SK-N-SH (cell line): ENCODE measurements at regions not wholly inside any gene's neighbourhood (a gene's known extent, or its start where the extent isn't known, plus 50 kb on each side); places are given as distances from the start of the nearest gene placed in this dataset.

Experiments used
- CTCF ChIA-PET: fragments of 300-600, 350-600 bp; formaldehyde crosslinking; extraction: SDS; loops from one replicate; lab custom pipeline; 2021; lab: Yijun Ruan, JAX
- POLR2A ChIA-PET: fragments of 350-600 bp; sonication (Branson Sonifier 250); formaldehyde crosslinking; extraction: SDS; loops from one replicate; lab custom pipeline; 2020; ENCODE audit warnings: antibody characterized with exemption, inconsistent platforms; lab: Yijun Ruan, JAX
- DNase-seq: peaks from one replicate; pipeline ENCODE4 v3.0.0; 2012
- H2AFZ ChIP-seq: fragments of 200-600 bp; sonication (generic); 2 replicates; pipeline ENCODE4 v1.8.1; 2016; ENCODE audit warnings: antibody characterized with exemption, mild to moderate bottlenecking, low read depth
- H3F3A ChIP-seq: fragments of 200-600 bp; sonication (generic); replicated peaks from 2 replicates; pipeline ENCODE3; 2016; ENCODE audit warnings: antibody characterized with exemption, mild to moderate bottlenecking; ENCODE audit not compliant: insufficient read depth
- H3K27ac ChIP-seq, 2 experiments: fragments of 200-500 bp in 1 of 2; fragments of 200-600 bp in 1 of 2; sonication (Bioruptor generic) in 1 of 2; sonication (generic), shearing (Covaris generic) in 1 of 2; 2 replicates each; pipeline versions ENCODE4 v1.5.1 to v1.6.1; 2014 to 2016; ENCODE audit warnings: low read depth in 2 of 2, inconsistent platforms in 1 of 2, low read length in 1 of 2, mild to moderate bottlenecking in 1 of 2, mixed read lengths in 1 of 2
- H3K27me3 ChIP-seq: fragments of 200-600 bp; sonication (generic), shearing (Covaris generic); 2 replicates; pipeline ENCODE4 v1.6.1; 2016; ENCODE audit warnings: mixed run types; ENCODE audit not compliant: insufficient read depth
- H3K36me3 ChIP-seq, 2 experiments: fragments of 200-500 bp in 1 of 2; fragments of 200-600 bp in 1 of 2; sonication (Bioruptor generic) in 1 of 2; sonication (generic) in 1 of 2; replicated peaks in 1 of 2; 2 replicates each; pipeline versions ENCODE3 to v1.5.1; 2014 to 2016; ENCODE audit warnings: low read length in 1 of 2, mild to moderate bottlenecking in 1 of 2; ENCODE audit not compliant: insufficient read depth in 2 of 2, control insufficient read depth in 1 of 2
- H3K4me1 ChIP-seq, 2 experiments: fragments of 200-500 bp in 1 of 2; fragments of 200-600 bp in 1 of 2; sonication (Bioruptor generic) in 1 of 2; sonication (generic), shearing (Covaris generic) in 1 of 2; 2 replicates each; pipeline versions ENCODE4 v1.5.1 to v1.6.1; 2014 to 2016; ENCODE audit warnings: low read depth in 1 of 2, low read length in 1 of 2, mixed run types in 1 of 2; ENCODE audit not compliant: insufficient read depth in 2 of 2, control insufficient read depth in 1 of 2
- H3K4me2 ChIP-seq: fragments of 200-600 bp; sonication (generic), shearing (Covaris generic); 2 replicates; pipeline ENCODE4 v1.6.1; 2017; ENCODE audit warnings: mixed run types
- H3K4me3 ChIP-seq, 2 experiments: fragments of 200-500 bp in 1 of 2; fragments of 200-600 bp in 1 of 2; sonication (Bioruptor generic) in 1 of 2; sonication (generic), shearing (Covaris generic) in 1 of 2; 2 replicates each; pipeline versions ENCODE4 v1.5.1 to v1.8.1; 2014 to 2016; ENCODE audit warnings: low read depth in 2 of 2, inconsistent platforms in 1 of 2, low read length in 1 of 2, mild to moderate bottlenecking in 1 of 2, mixed read lengths in 1 of 2, moderate library complexity in 1 of 2
- H3K79me2 ChIP-seq: fragments of 200-600 bp; sonication (generic); 2 replicates; pipeline ENCODE4 v1.8.1; 2017; ENCODE audit warnings: mild to moderate bottlenecking; ENCODE audit not compliant: insufficient read depth
- H3K9ac ChIP-seq: fragments of 200-600 bp; sonication (generic); 2 replicates; pipeline ENCODE4 v1.6.1; 2017; ENCODE audit warnings: mixed run types
- H3K9me2 ChIP-seq: fragments of 200-600 bp; sonication (generic); 2 replicates; pipeline ENCODE4 v1.6.1; 2017; ENCODE audit warnings: mixed run types
- H3K9me3 ChIP-seq: fragments of 200-600 bp; sonication (generic); 2 replicates; pipeline ENCODE4 v1.6.1; 2017; ENCODE audit warnings: mixed run types, mild to moderate bottlenecking, moderate library complexity
- H4K20me1 ChIP-seq: fragments of 200-600 bp; sonication (generic); 2 replicates; pipeline ENCODE4 v1.6.1; 2017; ENCODE audit warnings: mild to moderate bottlenecking, mixed run types; ENCODE audit not compliant: insufficient read depth
- CTCF ChIP-seq: fragments of 200-600 bp; sonication (generic); IDR thresholded peaks from 2 replicates; pipeline ENCODE4 v1.6.1; 2017; ENCODE audit warnings: antibody characterized with exemption, mild to moderate bottlenecking, moderate library complexity
- ELF1 ChIP-seq: IDR thresholded peaks from 2 replicates; pipeline ENCODE4 v1.4.0; 2012
- EZH2phosphoT487 ChIP-seq: fragments of 200-600 bp; sonication (generic); IDR thresholded peaks from 2 replicates; pipeline ENCODE4 v1.6.1; 2017; ENCODE audit warnings: low read depth, mixed run types, mild to moderate bottlenecking, antibody characterized with exemption, moderate library complexity, borderline replicate concordance
- FOSL2 ChIP-seq: IDR thresholded peaks from 2 replicates; pipeline ENCODE4 v1.4.0; 2012; ENCODE audit warnings: low read depth, mild to moderate bottlenecking, moderate library complexity, borderline replicate concordance
- FOXJ3 ChIP-seq: sonication (generic); formaldehyde crosslinking; IDR thresholded peaks from 2 replicates; pipeline ENCODE4 v1.5.1; 2020; ENCODE audit warnings: mild to moderate bottlenecking, missing genetic modification reagents
- GATA2 ChIP-seq: sonication (generic); formaldehyde crosslinking; IDR thresholded peaks from 2 replicates; pipeline ENCODE4 v1.5.0; 2020; ENCODE audit warnings: mild to moderate bottlenecking, missing genetic modification reagents
- IRF3 ChIP-seq: fragments of 150-350 bp; IDR thresholded peaks from 2 replicates; pipeline ENCODE4 v1.6.1; 2016; ENCODE audit warnings: mild to moderate bottlenecking, low read depth, low read length
- MXI1 ChIP-seq: IDR thresholded peaks from 2 replicates; pipeline ENCODE4 v1.6.1; 2012; ENCODE audit warnings: mild to moderate bottlenecking, low read depth, low read length, improper control_type of control experiment
- NRF1 ChIP-seq: IDR thresholded peaks from 2 replicates; pipeline ENCODE4 v1.6.1; 2012; ENCODE audit warnings: low read depth, mild to moderate bottlenecking, low read length
- POLR2AphosphoS5 ChIP-seq: IDR thresholded peaks from 2 replicates; pipeline ENCODE4 v1.6.1; 2012; ENCODE audit warnings: low read depth, low read length
- RCOR1 ChIP-seq: fragments of 150-350 bp; IDR thresholded peaks from 2 replicates; pipeline ENCODE4 v1.6.1; 2017; ENCODE audit warnings: antibody characterized with exemption, low read length
- REST ChIP-seq: IDR thresholded peaks from 2 replicates; pipeline ENCODE4 v1.6.1; 2012; ENCODE audit warnings: mild to moderate bottlenecking, low read depth, low read length, moderate library complexity
- SIN3A ChIP-seq: IDR thresholded peaks from 2 replicates; pipeline ENCODE4 v1.6.1; 2012; ENCODE audit warnings: low read depth, mild to moderate bottlenecking, low read length, moderate library complexity, borderline replicate concordance
- SMC3 ChIP-seq: IDR thresholded peaks from 2 replicates; pipeline ENCODE4 v1.6.1; 2012; ENCODE audit warnings: low read depth, low read length, improper control_type of control experiment
- TEAD4 ChIP-seq: IDR thresholded peaks from 2 replicates; pipeline ENCODE4 v1.4.0; 2012; ENCODE audit warnings: mild to moderate bottlenecking, borderline replicate concordance; ENCODE audit not compliant: insufficient read depth
- USF1 ChIP-seq: IDR thresholded peaks from 2 replicates; pipeline ENCODE4 v1.4.0; 2012; ENCODE audit warnings: low read depth, borderline replicate concordance
- USF2 ChIP-seq: fragments of 150-350 bp; IDR thresholded peaks from 2 replicates; pipeline ENCODE4 v1.6.1; 2017; ENCODE audit warnings: antibody characterized with exemption, low read length, low read depth, borderline replicate concordance
- YY1 ChIP-seq: IDR thresholded peaks from 2 replicates; pipeline ENCODE4 v1.4.0; 2012; ENCODE audit warnings: low read depth, mild to moderate bottlenecking
- WGBS: methylation state at CpG from one replicate; pipeline ENCODE4 v1.1.6; 2017; ENCODE audit warnings: low lambda C conversion rate; 5-methylcytosine and 5-hydroxymethylcytosine counted together

GRCh38 chr13:89701913-89702312 is 1645.6 kb upstream of the MIR17HG start (continued):
- TF ChIP-seq MXI1: no peak

GRCh38 chr13:89704040-89704439 is 1643.4 kb upstream of the MIR17HG start:
- H3K79me2 ChIP-seq: no peaks in the 10 kb centered on the region
- no peaks in the 10 kb centered on the region for H3F3A ChIP-seq
- H3K4me2 ChIP-seq: no peak overlapping the region
- no peaks in the 10 kb centered on the region for H3K9me2 ChIP-seq
- no peak overlapping the region for H3K9ac ChIP-seq
- TF ChIP-seq RCOR1 (no peak), YY1 (no peak), IRF3 (no peak), ELF1 (no peak), SIN3A (no peak), EZH2phosphoT487 (no peak), MXI1 (no peak)
- no peaks in the 10 kb centered on the region for H3K27me3 ChIP-seq
- no peaks in the 10 kb centered on the region; a peak in 1 of 4 replicates for H3K4me1 ChIP-seq
- no peak for DNase-seq
- no peak overlapping the region for H2AFZ ChIP-seq
- no peaks in the 10 kb centered on the region for H4K20me1 ChIP-seq
- no peak overlapping the region for H3K4me3 ChIP-seq
- ChIA-PET POLR2A (no interaction called here), CTCF (interaction anchor here (0.7 to 1.0 kb wide), 3 partner anchors 8 to 1163 kb away, joined by 3 to 6 read pairs (median 3); no protein-coding TSS in a partner anchor)
- H3K36me3 ChIP-seq: no peaks in the 10 kb centered on the region
- no peaks in the 10 kb centered on the region for H3K9me3 ChIP-seq
- no peak overlapping the region for H3K27ac ChIP-seq

GRCh38 chr13:89708013-89708412 is 1639.5 kb upstream of the MIR17HG start:
- Histone ChIP-seq H3K9me3 (no peaks in the 10 kb centered on the region), H3K27ac (no peak overlapping the region), H2AFZ (no peak overlapping the region), H3K9ac (no peak overlapping the region), H3K27me3 (no peaks in the 10 kb centered on the region), H3K4me2 (no peak overlapping the region), H3K4me1 (no peaks in the 10 kb centered on the region; a peak in 1 of 4 replicates), H3K36me3 (no peaks in the 10 kb centered on the region), H3F3A (no peaks in the 10 kb centered on the region), H3K9me2 (no peaks in the 10 kb centered on the region), H3K4me3 (no peak overlapping the region), H3K79me2 (no peaks in the 10 kb centered on the region), H4K20me1 (no peaks in the 10 kb centered on the region)
- no peak for DNase-seq
- 56% methylated on average over 6 of the region's 6 CpGs for WGBS
- POLR2A ChIA-PET: no interaction called here
- CTCF ChIA-PET: interaction anchor here (3.8 kb wide), 1 partner anchor 13 kb away, joined by 32 read pairs; no protein-coding TSS in a partner anchor
- no peak for TF ChIP-seq SIN3A
- TF ChIP-seq USF1: no peak
- no peak for TF ChIP-seq USF2
- no peak for TF ChIP-seq GATA2 (CRISPR knock-in tag)
- TF ChIP-seq FOXJ3 (CRISPR knock-in tag): no peak
- TF ChIP-seq RCOR1: no peak
- TF ChIP-seq CTCF: no peak
- TF ChIP-seq SMC3: no peak
- no peak for TF ChIP-seq FOSL2
- no peak for TF ChIP-seq NRF1
- no peak for TF ChIP-seq POLR2AphosphoS5
- TF ChIP-seq TEAD4: no peak
- no peak for TF ChIP-seq ELF1
- no peak for TF ChIP-seq REST
